ENCODE measurements at regions not wholly inside any gene's neighbourhood (a gene's known extent, or its start where the extent isn't known, plus 50 kb on each side); places are given as distances from the start of the nearest gene placed in this dataset.

DNA sequence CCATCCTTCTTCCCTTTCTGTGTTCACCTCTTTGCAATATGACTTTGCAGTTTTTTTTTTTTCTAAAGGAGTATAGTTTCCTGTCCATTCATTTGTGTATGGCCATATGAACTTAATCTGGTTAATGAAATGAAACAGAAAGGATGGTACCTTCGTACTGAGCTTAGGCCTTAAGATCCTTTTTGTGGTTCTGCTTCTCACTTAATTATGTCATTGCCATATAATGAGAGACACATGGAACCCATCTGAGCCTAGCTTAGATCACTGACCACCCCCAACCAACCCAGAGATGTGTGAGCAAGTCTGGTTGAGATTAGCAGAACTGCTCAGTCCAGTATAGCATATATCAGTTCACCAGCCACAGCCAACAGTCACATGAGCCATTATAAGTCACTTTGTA, 1179.6 kb downstream of the HACE1 start:
- TF ChIP-seq ZNF232 (CRISPR knock-in tag; IDR thresholded peaks at IDR 0.05) (no peak), TEAD1 (CRISPR knock-in tag; IDR thresholded peaks at IDR 0.05) (no peak), SOX15 (CRISPR knock-in tag; IDR thresholded peaks at IDR 0.05) (no peak)

Measured in WTC11 (cell line).